Kidney epithelial cell (primary cell): ENCODE measurements at regions not wholly inside any gene's neighbourhood (a gene's known extent, or its start where the extent isn't known, plus 50 kb on each side); places are given as distances from the start of the nearest gene placed in this dataset.

Source experiments
- DNase-seq: peaks from one replicate; pipeline ENCODE4 v3.0.0-alpha.2; 2010; ENCODE audit warnings: low read depth
- H3K27me3 ChIP-seq: 2 replicates; pipeline ENCODE4 v1.6.0; 2011; ENCODE audit warnings: low read length; ENCODE audit not compliant: control insufficient read depth, insufficient read depth
- H3K36me3 ChIP-seq: 2 replicates; pipeline ENCODE4 v1.5.1; 2011; ENCODE audit warnings: low read length; ENCODE audit not compliant: control insufficient read depth, insufficient read depth
- H3K4me3 ChIP-seq: 2 replicates; pipeline ENCODE4 v1.5.1; 2011; ENCODE audit warnings: low read depth, mild to moderate bottlenecking, control low read depth, low read length
- TF ChIP-seq, protein P1 (sequence below): IDR thresholded peaks from 2 replicates; pipeline ENCODE4 v1.5.1; 2011; ENCODE audit warnings: mild to moderate bottlenecking, moderate library complexity, low read length, control low read depth, inconsistent platforms; ENCODE audit not compliant: insufficient read depth, poor library complexity, severe bottlenecking

- TF ChIP-seq, protein P1, sequence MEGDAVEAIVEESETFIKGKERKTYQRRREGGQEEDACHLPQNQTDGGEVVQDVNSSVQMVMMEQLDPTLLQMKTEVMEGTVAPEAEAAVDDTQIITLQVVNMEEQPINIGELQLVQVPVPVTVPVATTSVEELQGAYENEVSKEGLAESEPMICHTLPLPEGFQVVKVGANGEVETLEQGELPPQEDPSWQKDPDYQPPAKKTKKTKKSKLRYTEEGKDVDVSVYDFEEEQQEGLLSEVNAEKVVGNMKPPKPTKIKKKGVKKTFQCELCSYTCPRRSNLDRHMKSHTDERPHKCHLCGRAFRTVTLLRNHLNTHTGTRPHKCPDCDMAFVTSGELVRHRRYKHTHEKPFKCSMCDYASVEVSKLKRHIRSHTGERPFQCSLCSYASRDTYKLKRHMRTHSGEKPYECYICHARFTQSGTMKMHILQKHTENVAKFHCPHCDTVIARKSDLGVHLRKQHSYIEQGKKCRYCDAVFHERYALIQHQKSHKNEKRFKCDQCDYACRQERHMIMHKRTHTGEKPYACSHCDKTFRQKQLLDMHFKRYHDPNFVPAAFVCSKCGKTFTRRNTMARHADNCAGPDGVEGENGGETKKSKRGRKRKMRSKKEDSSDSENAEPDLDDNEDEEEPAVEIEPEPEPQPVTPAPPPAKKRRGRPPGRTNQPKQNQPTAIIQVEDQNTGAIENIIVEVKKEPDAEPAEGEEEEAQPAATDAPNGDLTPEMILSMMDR, result no peak
- H3K4me3 ChIP-seq, result no peak overlapping the region
- H3K36me3 ChIP-seq, result no peaks in the 10 kb centered on the region
- DNase-seq, result no peak
- H3K27me3 ChIP-seq, result no peaks in the 10 kb centered on the region
Observed at GRCh38 chr4:137376312-137376711, 156.0 kb downstream of the PCDH18 start.

DNA sequence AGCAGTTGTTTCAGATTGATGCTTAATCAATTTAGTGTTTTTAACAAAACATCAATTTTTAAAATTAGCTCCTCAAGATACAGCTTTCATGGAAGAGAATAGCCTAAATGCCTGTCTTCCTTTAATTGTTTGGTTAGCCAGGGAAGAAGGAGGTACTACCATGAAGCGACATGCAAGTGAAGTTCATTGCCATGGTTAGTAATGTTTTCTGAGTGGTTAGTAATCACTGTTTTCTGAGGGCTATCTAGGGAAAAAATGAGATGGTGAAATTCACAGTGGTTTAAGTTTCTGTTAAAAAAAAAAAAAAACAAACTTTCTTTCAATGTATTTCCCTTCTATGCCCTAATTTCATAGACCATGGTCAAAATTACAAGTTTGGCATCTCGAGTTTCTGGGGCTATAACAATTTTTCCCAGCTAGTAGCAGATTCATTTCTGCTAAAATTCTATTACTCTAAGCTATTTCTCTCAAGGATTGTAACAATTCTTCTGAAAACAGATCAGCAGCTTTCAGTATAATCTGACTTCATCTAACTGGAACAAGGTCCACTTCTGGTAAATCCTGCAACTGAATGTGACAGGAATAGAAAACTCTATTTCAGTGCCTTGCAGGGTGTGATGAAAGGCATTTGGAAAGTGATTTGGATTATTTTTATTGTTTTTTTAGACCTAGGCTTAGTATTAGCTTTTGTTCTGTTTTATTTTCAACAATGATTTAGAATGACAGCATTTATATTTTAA, 157.0 kb downstream of the PCDH18 start:
- no peak for DNase-seq
- Histone ChIP-seq H3K4me3 (no peak overlapping the region), H3K27me3 (no peaks in the 10 kb centered on the region), H3K36me3 (no peaks in the 10 kb centered on the region)
- TF ChIP-seq, protein P1, result no peak

DNA sequence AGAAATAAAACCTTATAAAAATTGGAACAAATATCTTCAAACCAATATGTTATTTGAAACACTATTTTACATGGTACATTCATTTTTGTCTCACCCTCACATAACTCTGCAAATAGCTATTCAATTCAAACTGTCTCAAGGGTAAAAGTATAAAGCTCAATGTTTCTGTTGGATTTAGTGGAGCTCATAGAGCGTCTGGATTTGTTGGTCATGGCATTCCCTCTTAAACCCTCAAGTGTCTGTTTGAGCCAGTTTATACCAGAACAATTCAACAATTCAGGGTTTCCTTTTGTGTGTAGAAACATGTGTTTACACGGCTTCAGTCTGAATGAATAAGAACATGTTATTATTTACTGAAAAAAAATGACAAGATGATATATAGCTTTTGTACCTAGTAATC, 161.6 kb downstream of the PCDH18 start:
- H3K27me3 ChIP-seq, result no peaks in the 10 kb centered on the region
- TF ChIP-seq, protein P1, result no peak
- no peaks in the 10 kb centered on the region for H3K36me3 ChIP-seq
- H3K4me3 ChIP-seq, result no peak overlapping the region
- no peak for DNase-seq

DNA sequence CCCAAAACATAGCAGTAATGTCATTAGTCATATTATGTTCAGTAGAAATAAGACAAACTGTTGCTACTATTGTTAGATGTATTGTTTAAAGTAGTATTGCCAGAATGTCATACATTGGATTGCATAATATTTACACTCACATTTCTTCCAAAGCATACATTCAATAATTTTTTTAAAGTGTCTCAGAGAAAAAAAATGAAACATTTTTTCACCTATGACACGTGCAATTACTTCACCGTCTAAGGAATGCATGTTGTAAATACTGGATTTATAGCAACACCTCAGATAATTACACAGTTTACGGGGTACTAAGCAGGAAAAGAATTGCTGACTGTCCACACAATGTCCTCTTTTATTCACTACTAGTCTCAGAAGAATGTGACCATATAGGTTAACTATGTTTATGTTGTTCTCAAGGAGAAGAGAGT, 162.1 kb downstream of the PCDH18 start:
- H3K4me3 ChIP-seq, result no peak overlapping the region
- no peaks in the 10 kb centered on the region for H3K27me3 ChIP-seq
- no peak for DNase-seq
- H3K36me3 ChIP-seq, result no peaks in the 10 kb centered on the region
- TF ChIP-seq, protein P1, result no peak

GRCh38 chr4:137367620-137368019, 164.7 kb downstream of the PCDH18 start:
- no peak overlapping the region for H3K4me3 ChIP-seq
- TF ChIP-seq, protein P1, result no peak
- DNase-seq, result no peak
- H3K27me3 ChIP-seq, result no peaks in the 10 kb centered on the region
- H3K36me3 ChIP-seq, result no peaks in the 10 kb centered on the region

GRCh38 chr4:137363496-137363895, 168.8 kb downstream of the PCDH18 start:
- Histone ChIP-seq H3K4me3 (no peak overlapping the region), H3K27me3 (no peaks in the 10 kb centered on the region), H3K36me3 (no peaks in the 10 kb centered on the region)
- no peak for DNase-seq
- TF ChIP-seq, protein P1, result no peak
